Activated naive CD4-positive, alpha-beta T cell treated with anti-CD3 and anti-CD28 coated beads for 36 hours (primary cell): ENCODE measurements at regions not wholly inside any gene's neighbourhood (a gene's known extent, or its start where the extent isn't known, plus 50 kb on each side); places are given as distances from the start of the nearest gene placed in this dataset.

Experiments used
- CTCF ChIA-PET: fragments of 350-600 bp; sonication (Branson Sonifier 250); formaldehyde crosslinking; loops from one replicate; lab custom pipeline; 2021; ENCODE audit warnings: antibody characterized with exemption; lab: Charles Lee
- DNase-seq: peaks from one replicate; pipeline ENCODE4 v3.0.0-alpha.2; 2020
- H3K27ac Mint-ChIP-seq: one replicate; pipeline ENCODE4 v1.8.0; 2021; ENCODE audit warnings: mild to moderate bottlenecking, mixed read lengths
- H3K27me3 Mint-ChIP-seq: one replicate; pipeline ENCODE4 v1.8.0; 2021; ENCODE audit warnings: low read depth, mixed read lengths
- H3K36me3 Mint-ChIP-seq: one replicate; pipeline ENCODE4 v1.8.0; 2021; ENCODE audit warnings: low read depth, mixed read lengths
- H3K4me1 Mint-ChIP-seq: one replicate; pipeline ENCODE4 v1.8.0; 2021; ENCODE audit warnings: low read depth, mixed read lengths
- H3K4me3 Mint-ChIP-seq: one replicate; pipeline ENCODE4 v1.8.0; 2021; ENCODE audit warnings: mild to moderate bottlenecking, moderate library complexity, mixed read lengths
- H3K9me3 Mint-ChIP-seq: one replicate; pipeline ENCODE4 v1.8.0; 2021; ENCODE audit warnings: mixed read lengths
- intact Hi-C: fragments of 100-400 bp; cut with micrococcal nuclease; formaldehyde crosslinking; loops from one replicate; pipeline ENCODE4 v1.15.1; 2023

- Mint-ChIP-seq H3K9me3 (peaks cover 2% of the 10 kb centered on the region), H3K36me3 (no peaks in the 10 kb centered on the region), H3K27me3 (no peaks in the 10 kb centered on the region), H3K4me3 (no peak overlapping the region), H3K4me1 (no peaks in the 10 kb centered on the region), H3K27ac (no peak overlapping the region)
- intact Hi-C loops, result no loop called here
- CTCF ChIA-PET, result no interaction called here
- no peak for DNase-seq
Observed at GRCh38 chr13:86201477-86201876, 402.3 kb upstream of the SLITRK6 start.

- Mint-ChIP-seq H3K36me3 (no peaks in the 10 kb centered on the region), H3K27me3 (no peaks in the 10 kb centered on the region), H3K9me3 (peaks cover 12% of the 10 kb centered on the region), H3K4me3 (no peak overlapping the region), H3K4me1 (no peaks in the 10 kb centered on the region), H3K27ac (no peak overlapping the region)
- CTCF ChIA-PET, result no interaction called here
- intact Hi-C loops, result no loop called here
- no peak for DNase-seq
Observed at GRCh38 chr13:86193281-86193680, 394.1 kb upstream of the SLITRK6 start.

- Mint-ChIP-seq H3K4me3 (no peak overlapping the region), H3K27ac (no peak overlapping the region), H3K9me3 (peaks cover 5% of the 10 kb centered on the region), H3K36me3 (no peaks in the 10 kb centered on the region), H3K4me1 (no peaks in the 10 kb centered on the region), H3K27me3 (no peaks in the 10 kb centered on the region)
- intact Hi-C loops, result no loop called here
- CTCF ChIA-PET, result no interaction called here
- DNase-seq, result no peak
Observed at GRCh38 chr13:86188170-86188569, 389.0 kb upstream of the SLITRK6 start.

- H3K9me3 Mint-ChIP-seq, result peaks cover 3% of the 10 kb centered on the region
- CTCF ChIA-PET, result no interaction called here
- no peak for DNase-seq
- no peaks in the 10 kb centered on the region for H3K27me3 Mint-ChIP-seq
- H3K36me3 Mint-ChIP-seq, result no peaks in the 10 kb centered on the region
- H3K4me3 Mint-ChIP-seq, result no peak overlapping the region
- no peaks in the 10 kb centered on the region for H3K4me1 Mint-ChIP-seq
- H3K27ac Mint-ChIP-seq, result no peak overlapping the region
- intact Hi-C loops, result no loop called here
Observed at GRCh38 chr13:86185636-86186035, 386.4 kb upstream of the SLITRK6 start.

- Mint-ChIP-seq H3K4me1 (no peaks in the 10 kb centered on the region), H3K27me3 (no peaks in the 10 kb centered on the region), H3K27ac (no peak overlapping the region), H3K4me3 (no peak overlapping the region), H3K9me3 (peaks cover 2% of the 10 kb centered on the region), H3K36me3 (no peaks in the 10 kb centered on the region)
- CTCF ChIA-PET, result no interaction called here
- intact Hi-C loops, result no loop called here
- no peak for DNase-seq
Observed at GRCh38 chr13:86185107-86185506, 385.9 kb upstream of the SLITRK6 start.

- H3K36me3 Mint-ChIP-seq, result no peaks in the 10 kb centered on the region
- no peaks in the 10 kb centered on the region for H3K4me1 Mint-ChIP-seq
- no peak for DNase-seq
- H3K27ac Mint-ChIP-seq, result no peak overlapping the region
- intact Hi-C loops, result no loop called here
- no peaks in the 10 kb centered on the region for H3K27me3 Mint-ChIP-seq
- CTCF ChIA-PET, result no interaction called here
- peaks cover 2% of the 10 kb centered on the region for H3K9me3 Mint-ChIP-seq
- H3K4me3 Mint-ChIP-seq, result no peak overlapping the region
Observed at GRCh38 chr13:86174622-86175021, 375.4 kb upstream of the SLITRK6 start.

- Mint-ChIP-seq H3K36me3 (no peaks in the 10 kb centered on the region), H3K9me3 (peaks cover 3% of the 10 kb centered on the region), H3K4me3 (no peak overlapping the region), H3K27me3 (no peaks in the 10 kb centered on the region), H3K27ac (no peak overlapping the region), H3K4me1 (no peaks in the 10 kb centered on the region)
- CTCF ChIA-PET, result no interaction called here
- no peak for DNase-seq
- intact Hi-C loops, result no loop called here
Observed at GRCh38 chr13:86172961-86173360, 373.7 kb upstream of the SLITRK6 start.

GRCh38 chr13:86161257-86161656 is 362.0 kb upstream of the SLITRK6 start:
- H3K36me3 Mint-ChIP-seq, result no peaks in the 10 kb centered on the region
- peaks cover 2% of the 10 kb centered on the region for H3K9me3 Mint-ChIP-seq
- DNase-seq, result no peak
- H3K4me3 Mint-ChIP-seq, result no peak overlapping the region
- H3K27me3 Mint-ChIP-seq, result no peaks in the 10 kb centered on the region
- intact Hi-C loops, result no loop called here
- CTCF ChIA-PET, result no interaction called here
- no peaks in the 10 kb centered on the region for H3K4me1 Mint-ChIP-seq
- H3K27ac Mint-ChIP-seq, result no peak overlapping the region

- Mint-ChIP-seq H3K9me3 (peaks cover 1% of the 10 kb centered on the region), H3K27me3 (no peaks in the 10 kb centered on the region), H3K27ac (no peak overlapping the region), H3K4me3 (no peak overlapping the region), H3K4me1 (no peaks in the 10 kb centered on the region), H3K36me3 (no peaks in the 10 kb centered on the region)
- intact Hi-C loops, result no loop called here
- DNase-seq, result no peak
- CTCF ChIA-PET, result no interaction called here
Observed at GRCh38 chr13:86155756-86156155, 356.5 kb upstream of the SLITRK6 start.

GRCh38 chr13:86142080-86142479 is 342.9 kb upstream of the SLITRK6 start:
- H3K27ac Mint-ChIP-seq, result no peak overlapping the region
- no peak for DNase-seq
- intact Hi-C loops, result no loop called here
- H3K4me1 Mint-ChIP-seq, result no peaks in the 10 kb centered on the region
- H3K9me3 Mint-ChIP-seq, result peaks cover 2% of the 10 kb centered on the region
- no peaks in the 10 kb centered on the region for H3K36me3 Mint-ChIP-seq
- H3K27me3 Mint-ChIP-seq, result no peaks in the 10 kb centered on the region
- no peak overlapping the region for H3K4me3 Mint-ChIP-seq
- CTCF ChIA-PET, result no interaction called here

GRCh38 chr13:86135856-86136255 is 336.6 kb upstream of the SLITRK6 start:
- intact Hi-C loops, result no loop called here
- CTCF ChIA-PET, result no interaction called here
- no peak for DNase-seq
- no peaks in the 10 kb centered on the region for H3K27me3 Mint-ChIP-seq
- no peak overlapping the region for H3K27ac Mint-ChIP-seq
- H3K36me3 Mint-ChIP-seq, result no peaks in the 10 kb centered on the region
- no peak overlapping the region for H3K4me3 Mint-ChIP-seq
- peaks cover 3% of the 10 kb centered on the region for H3K9me3 Mint-ChIP-seq
- H3K4me1 Mint-ChIP-seq, result no peaks in the 10 kb centered on the region

- intact Hi-C loops, result no loop called here
- Mint-ChIP-seq H3K4me1 (no peaks in the 10 kb centered on the region), H3K27ac (no peak overlapping the region), H3K27me3 (no peaks in the 10 kb centered on the region), H3K4me3 (no peak overlapping the region), H3K9me3 (peaks cover 3% of the 10 kb centered on the region), H3K36me3 (no peaks in the 10 kb centered on the region)
- DNase-seq, result no peak
- CTCF ChIA-PET, result no interaction called here
Observed at GRCh38 chr13:86121881-86122280, 322.7 kb upstream of the SLITRK6 start.

- Mint-ChIP-seq H3K36me3 (no peaks in the 10 kb centered on the region), H3K4me3 (no peak overlapping the region), H3K4me1 (no peaks in the 10 kb centered on the region), H3K27ac (no peak overlapping the region), H3K27me3 (no peaks in the 10 kb centered on the region), H3K9me3 (peaks cover 19% of the 10 kb centered on the region)
- intact Hi-C loops, result no loop called here
- CTCF ChIA-PET, result interaction anchor here (0.7 kb wide), 1 partner anchor 119 kb away, joined by 3 read pairs; no protein-coding TSS in a partner anchor
- no peak for DNase-seq
Observed at GRCh38 chr13:86109107-86109506, 309.9 kb upstream of the SLITRK6 start.

GRCh38 chr13:86108334-86108733 is 309.1 kb upstream of the SLITRK6 start:
- intact Hi-C loops, result no loop called here
- Mint-ChIP-seq H3K4me3 (no peak overlapping the region), H3K36me3 (no peaks in the 10 kb centered on the region), H3K9me3 (peaks cover 23% of the 10 kb centered on the region), H3K4me1 (no peaks in the 10 kb centered on the region), H3K27me3 (no peaks in the 10 kb centered on the region), H3K27ac (no peak overlapping the region)
- DNase-seq, result no peak
- CTCF ChIA-PET, result no interaction called here
